HG02610 (cell line): ENCODE measurements at regions not wholly inside any gene's neighbourhood (a gene's known extent, or its start where the extent isn't known, plus 50 kb on each side); places are given as distances from the start of the nearest gene placed in this dataset.
A peak's percentile ranks its signal among the peaks of the same experiment; 100 is the strongest.

Source experiments
- ATAC-seq: cut with Tn5 transposase; IDR thresholded peaks from one replicate; pipeline ENCODE4 v1.9.1; 2021; ENCODE audit warnings: mild to moderate bottlenecking, moderate library complexity; ENCODE audit not compliant: unreplicated experiment

- ATAC-seq: no peak
These were observed 808.9 kb upstream of the WWC1 start for GRCh38 chr5:167482555-167482954.

- no peak for ATAC-seq
These were observed 806.2 kb upstream of the WWC1 start for GRCh38 chr5:167485061-167485774.

GRCh38 chr5:167488371-167488770, 803.1 kb upstream of the WWC1 start:
- no peak for ATAC-seq

- ATAC-seq: peak; percentile 98
These were observed 802.2 kb upstream of the WWC1 start for GRCh38 chr5:167489202-167489601.

GRCh38 chr5:167503926-167504720, 787.3 kb upstream of the WWC1 start:
- ATAC-seq: no peak

GRCh38 chr5:167507463-167508233, 783.8 kb upstream of the WWC1 start:
- no peak for ATAC-seq

- no peak for ATAC-seq
These were observed 782.4 kb upstream of the WWC1 start for GRCh38 chr5:167509076-167509475.

- ATAC-seq: no peak
These were observed 780.2 kb upstream of the WWC1 start for GRCh38 chr5:167511276-167511675.

GRCh38 chr5:167512111-167512510, 779.3 kb upstream of the WWC1 start:
- ATAC-seq: no peak

GRCh38 chr5:167513381-167513780, 778.1 kb upstream of the WWC1 start:
- ATAC-seq: no peak

- ATAC-seq: no peak
These were observed 777.0 kb upstream of the WWC1 start for GRCh38 chr5:167514461-167514860.

GRCh38 chr5:167525004-167525403, 766.4 kb upstream of the WWC1 start:
- ATAC-seq: no peak

GRCh38 chr5:167528651-167529050, 762.8 kb upstream of the WWC1 start:
- no peak for ATAC-seq

GRCh38 chr5:167530548-167530947, 760.9 kb upstream of the WWC1 start:
- ATAC-seq: no peak

- ATAC-seq: no peak
These were observed 757.3 kb upstream of the WWC1 start for GRCh38 chr5:167533814-167534795.

- ATAC-seq: no peak
These were observed 751.7 kb upstream of the WWC1 start for GRCh38 chr5:167539747-167540146.

- ATAC-seq: no peak
These were observed 745.2 kb upstream of the WWC1 start for GRCh38 chr5:167546270-167546669.

GRCh38 chr5:167552356-167552755, 739.1 kb upstream of the WWC1 start:
- no peak for ATAC-seq

GRCh38 chr5:167553511-167553910, 737.9 kb upstream of the WWC1 start:
- no peak for ATAC-seq

GRCh38 chr5:167554564-167555290, 736.7 kb upstream of the WWC1 start:
- no peak for ATAC-seq
